ENCODE measurements at regions not wholly inside any gene's neighbourhood (a gene's known extent, or its start where the extent isn't known, plus 50 kb on each side); places are given as distances from the start of the nearest gene placed in this dataset.

- H3K27me3 ChIP-seq (ENCODE audit: insufficient read depth, low read length): no peaks in the 10 kb centered on the region
- no peak overlapping the region for H4K91ac ChIP-seq (ENCODE audit: insufficient read length, low read depth, low read length)
- H2BK20ac ChIP-seq (ENCODE audit: low read depth, low read length, poor library complexity, severe bottlenecking): peak overlapping the region; percentile 26
- H2AFZ ChIP-seq (ENCODE audit: low read length): no peak overlapping the region
- no peak overlapping the region for H2BK12ac ChIP-seq (ENCODE audit: insufficient read length, low read depth, low read length)
- H3K14ac ChIP-seq (ENCODE audit: insufficient read depth, low read length): no peak overlapping the region
- H2BK5ac ChIP-seq (ENCODE audit: insufficient read length, low read length): no peak overlapping the region
- H3K36me3 Mint-ChIP-seq (ENCODE audit: insufficient read depth in 1 of 3, low read depth in 3 of 3): no peaks in the 10 kb centered on the region
- no peak overlapping the region for H3K27ac ChIP-seq (ENCODE audit: insufficient read length, low read depth, low read length)
- H3K79me2 ChIP-seq (ENCODE audit: insufficient read depth, low read length): no peaks in the 10 kb centered on the region
- no peak overlapping the region for H3K4ac ChIP-seq (ENCODE audit: low read depth, low read length)
- H3K9ac ChIP-seq (ENCODE audit: extremely low read depth, insufficient read length, low read length): no peak overlapping the region
- no peak overlapping the region for H2BK15ac ChIP-seq (ENCODE audit: low read depth, low read length)
- H3T11ph ChIP-seq (ENCODE audit: low read length): no peak overlapping the region
- no peaks in the 10 kb centered on the region for H3K79me1 ChIP-seq (ENCODE audit: insufficient read depth, low read depth, low read length, poor library complexity, severe bottlenecking)
- H3K9me3 ChIP-seq (ENCODE audit: control insufficient read depth, low read depth, low read length): no peaks in the 10 kb centered on the region
- H3K18ac ChIP-seq (ENCODE audit: insufficient read length, low read depth, low read length): no peak overlapping the region
- no peaks in the 10 kb centered on the region for H3K23me2 ChIP-seq (ENCODE audit: insufficient read length, low read depth, low read length, poor library complexity, severe bottlenecking)
- no peak overlapping the region for H2AK5ac ChIP-seq (ENCODE audit: insufficient read length, low read length)
- no peak for TF ChIP-seq CTCF (conservative IDR thresholded peaks at IDR 0.05)
- no peak for DNase-seq
- no peak overlapping the region for H4K8ac ChIP-seq (replicated peaks; ENCODE audit: insufficient read length, low read depth, low read length)
- H3K4me1 Mint-ChIP-seq: peaks cover 15 to 16% of the 10 kb centered on the region in 2 experiments
- no CpG with 5 or more reads among the region's 2 CpGs for WGBS (ENCODE audit: extremely low coverage, insufficient read length, low lambda C conversion rate)
- H3K23ac ChIP-seq (ENCODE audit: insufficient read length, low read depth, low read length): no peak overlapping the region
- no peaks in the 10 kb centered on the region for H3K27me3 Mint-ChIP-seq (ENCODE audit: low read depth)
- H3K27ac Mint-ChIP-seq: no peak overlapping the region; a peak in 1 of 7 replicates
- H3K4me2 ChIP-seq (ENCODE audit: insufficient read depth, insufficient read length, low read length): no peak overlapping the region
- no peak overlapping the region for H4K5ac ChIP-seq (ENCODE audit: insufficient read length, low read depth, low read length)
- no peak overlapping the region for H3K4me3 Mint-ChIP-seq
- no peaks in the 10 kb centered on the region for H3K9me3 Mint-ChIP-seq
- H2BK120ac ChIP-seq (ENCODE audit: low read depth, low read length, poor library complexity, severe bottlenecking): no peak overlapping the region
- peaks cover 8% of the 10 kb centered on the region; the same call in 1 of the 2 replicates for H3K4me1 ChIP-seq (ENCODE audit: insufficient read depth, low read length)
- no peak overlapping the region for H3K56ac ChIP-seq (ENCODE audit: insufficient read length, low read depth, low read length)
- no peaks in the 10 kb centered on the region for H4K20me1 ChIP-seq (ENCODE audit: control insufficient read depth, insufficient read depth, insufficient read length)
Observed at GRCh38 chr10:4082861-4083260, 297.9 kb upstream of the KLF6 start.
